GM12873 (cell line): ENCODE measurements at regions not wholly inside any gene's neighbourhood (a gene's known extent, or its start where the extent isn't known, plus 50 kb on each side); places are given as distances from the start of the nearest gene placed in this dataset.

Source experiments
- CTCF ChIP-seq: IDR thresholded peaks from 2 replicates; pipeline ENCODE4 v1.5.1; 2012; ENCODE audit warnings: low read depth, mild to moderate bottlenecking, moderate library complexity, low read length, control low read depth; ENCODE audit not compliant: insufficient read depth; ENCODE audit errors: missing control alignments

GRCh38 chr4:123846561-123846960, 450.0 kb downstream of the SPRY1 start:
- TF ChIP-seq CTCF = no peak

- no peak for TF ChIP-seq CTCF
These were observed 452.0 kb downstream of the SPRY1 start for GRCh38 chr4:123848606-123849005.

- no peak for TF ChIP-seq CTCF
These were observed 452.9 kb downstream of the SPRY1 start for GRCh38 chr4:123849495-123849894.

DNA sequence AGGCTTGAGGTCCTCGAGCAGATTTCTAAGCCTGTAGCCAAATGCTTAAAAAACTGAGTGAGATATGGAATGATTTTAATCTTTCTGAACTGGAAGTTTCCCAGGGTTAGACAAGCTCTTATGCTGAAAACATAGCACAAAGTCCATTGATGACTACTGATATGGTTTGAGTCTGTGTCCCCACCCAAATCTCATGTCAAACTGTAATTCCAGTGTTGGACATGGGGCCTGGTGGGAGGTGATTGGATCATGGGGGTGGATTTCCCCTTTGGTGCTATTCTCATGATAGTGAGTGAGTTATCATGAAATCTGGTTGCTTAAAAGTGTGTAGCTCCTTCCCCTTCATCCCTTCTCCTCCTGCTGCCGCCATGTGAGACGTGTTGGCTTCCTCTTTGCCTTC, 454.9 kb downstream of the SPRY1 start:
- no peak for TF ChIP-seq CTCF

GRCh38 chr4:123853651-123854050, 457.1 kb downstream of the SPRY1 start:
- no peak for TF ChIP-seq CTCF

DNA sequence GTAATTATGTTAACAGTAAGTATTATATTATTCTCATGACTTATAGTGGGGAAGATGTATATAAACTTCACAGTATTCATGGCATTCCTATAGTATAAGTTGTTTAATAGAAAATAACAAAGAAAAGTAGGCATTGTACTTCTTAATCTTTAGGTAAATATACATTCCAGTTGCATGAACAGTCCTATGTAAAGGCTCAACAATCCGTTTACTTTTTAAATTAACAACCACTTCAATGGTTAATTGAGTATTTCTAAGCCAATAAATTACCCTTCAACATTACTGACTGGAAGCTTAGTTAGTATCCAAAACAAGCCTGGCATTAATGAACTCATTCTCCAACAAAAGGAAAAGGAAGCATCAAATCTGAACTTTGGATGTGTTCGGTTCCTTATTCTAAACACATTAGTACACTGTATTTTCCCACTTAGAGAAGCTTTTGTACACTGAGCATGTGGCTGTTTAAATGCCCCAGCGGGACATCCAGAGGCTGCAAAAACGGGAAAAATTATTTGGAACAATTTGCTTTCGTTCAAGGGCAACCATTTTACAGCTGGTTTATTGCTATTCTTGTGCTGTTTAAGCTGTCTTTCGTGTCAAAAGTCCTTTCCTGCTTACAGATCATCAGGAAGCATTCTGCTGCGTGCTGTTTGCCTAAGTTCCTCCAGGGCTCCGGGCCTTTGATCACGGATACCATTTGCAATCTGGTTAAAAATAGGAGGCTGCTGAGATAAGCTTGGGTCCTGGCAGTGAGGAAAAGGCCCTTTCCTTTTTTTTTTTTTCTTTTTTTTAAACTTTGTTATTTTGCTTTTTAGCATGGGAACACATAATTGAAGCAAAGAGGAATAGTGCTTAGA, 460.3 kb downstream of the SPRY1 start:
- TF ChIP-seq CTCF = no peak

DNA sequence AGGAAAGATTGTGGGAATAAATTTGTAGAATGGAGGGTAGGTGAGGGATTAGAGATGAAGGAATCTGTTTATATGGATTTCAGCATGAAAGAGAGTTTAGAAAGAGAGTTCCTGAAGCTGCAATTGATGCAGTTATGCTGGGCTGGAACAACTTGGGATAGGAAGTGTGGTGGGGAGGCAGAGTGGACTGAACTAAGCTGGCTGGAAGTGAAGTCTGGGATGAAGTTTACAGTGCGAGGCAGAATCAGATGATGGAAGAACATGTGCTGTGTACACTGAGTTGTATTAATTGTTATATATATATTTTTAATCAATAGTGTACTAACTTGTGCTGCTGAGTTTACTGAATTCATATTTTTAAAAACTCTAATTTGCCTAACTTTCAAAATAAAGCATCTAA, 461.9 kb downstream of the SPRY1 start:
- no peak for TF ChIP-seq CTCF
